ENCODE measurements at regions not wholly inside any gene's neighbourhood (a gene's known extent, or its start where the extent isn't known, plus 50 kb on each side); places are given as distances from the start of the nearest gene placed in this dataset.

GRCh38 chr16:86082418-86083030 lies 183.6 kb downstream of the IRF8 start:
- in situ Hi-C loops (cut with MboI; ENCODE audit: low pct_unique_long_range_greater_than_20kb, low sequenced_read_pairs, unreplicated experiment) = no loop called here
- DNase-seq (ENCODE audit: low spot score) = no peak
- no peak for TF ChIP-seq CTCF (IDR thresholded peaks at IDR 0.05; ENCODE audit: extremely low read depth, insufficient read depth, missing control alignments)

DNA sequence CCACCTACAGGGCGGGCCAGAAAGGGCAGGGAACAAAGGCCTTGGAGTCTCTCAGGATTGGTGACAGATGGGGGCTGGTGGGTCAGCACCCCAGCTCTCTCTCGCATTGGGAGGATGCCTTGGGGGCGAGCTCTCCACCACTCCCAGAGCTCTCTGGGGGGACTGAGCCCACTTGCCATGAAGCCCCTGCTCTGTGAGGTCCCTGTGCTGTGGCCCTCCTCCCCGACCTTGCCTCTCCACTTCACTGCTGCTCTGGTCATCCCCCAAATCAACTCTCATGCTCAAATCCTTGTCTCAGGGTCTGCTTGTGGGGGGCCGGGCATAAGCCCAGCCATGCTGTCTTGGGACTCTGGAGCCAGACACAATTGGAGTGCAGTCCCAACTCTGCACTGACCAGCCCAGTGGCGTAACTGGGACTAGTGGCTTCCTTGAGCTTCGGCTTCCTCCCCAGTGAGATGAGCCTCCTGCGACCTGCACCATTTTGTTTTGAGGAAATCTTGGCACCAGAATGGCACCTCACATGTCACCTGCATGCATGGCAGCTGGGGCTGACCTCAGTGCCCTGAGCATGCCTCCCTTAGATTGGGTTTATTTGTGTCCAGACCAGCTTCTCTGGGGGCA lies 184.5 kb downstream of the IRF8 start:
- in situ Hi-C loops (cut with MboI; ENCODE audit: low pct_unique_long_range_greater_than_20kb, low sequenced_read_pairs, unreplicated experiment) = no loop called here
- TF ChIP-seq CTCF (IDR thresholded peaks at IDR 0.05; ENCODE audit: extremely low read depth, insufficient read depth, missing control alignments) = no peak
- DNase-seq (ENCODE audit: low spot score) = no peak

GRCh38 chr16:86085161-86085611 lies 186.2 kb downstream of the IRF8 start:
- DNase-seq (ENCODE audit: low spot score) = no peak
- in situ Hi-C loops (cut with MboI; ENCODE audit: low pct_unique_long_range_greater_than_20kb, low sequenced_read_pairs, unreplicated experiment) = no loop called here
- no peak for TF ChIP-seq CTCF (IDR thresholded peaks at IDR 0.05; ENCODE audit: extremely low read depth, insufficient read depth, missing control alignments)

DNA sequence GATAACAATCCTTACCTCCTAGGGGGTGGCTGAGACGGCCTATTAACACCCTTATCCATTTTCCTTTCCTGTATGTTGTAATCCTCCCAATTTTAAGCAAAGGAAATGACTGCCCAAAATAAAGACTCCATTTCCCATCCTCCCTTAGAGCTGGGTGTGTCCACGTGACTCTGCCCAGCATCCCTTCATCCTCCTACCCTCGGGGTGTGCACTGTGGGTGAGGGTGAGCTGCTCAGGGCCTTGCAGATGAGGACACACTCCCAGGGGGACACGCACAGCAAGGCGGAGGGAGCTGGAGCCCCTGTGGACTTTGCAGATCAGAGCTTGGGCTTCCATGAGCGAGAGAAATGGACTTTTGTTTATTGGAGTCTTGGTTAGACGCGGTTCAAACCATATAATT lies 186.8 kb downstream of the IRF8 start:
- in situ Hi-C loops (cut with MboI; ENCODE audit: low pct_unique_long_range_greater_than_20kb, low sequenced_read_pairs, unreplicated experiment) = no loop called here
- TF ChIP-seq CTCF (IDR thresholded peaks at IDR 0.05; ENCODE audit: extremely low read depth, insufficient read depth, missing control alignments) = no peak
- no peak for DNase-seq (ENCODE audit: low spot score)

DNA sequence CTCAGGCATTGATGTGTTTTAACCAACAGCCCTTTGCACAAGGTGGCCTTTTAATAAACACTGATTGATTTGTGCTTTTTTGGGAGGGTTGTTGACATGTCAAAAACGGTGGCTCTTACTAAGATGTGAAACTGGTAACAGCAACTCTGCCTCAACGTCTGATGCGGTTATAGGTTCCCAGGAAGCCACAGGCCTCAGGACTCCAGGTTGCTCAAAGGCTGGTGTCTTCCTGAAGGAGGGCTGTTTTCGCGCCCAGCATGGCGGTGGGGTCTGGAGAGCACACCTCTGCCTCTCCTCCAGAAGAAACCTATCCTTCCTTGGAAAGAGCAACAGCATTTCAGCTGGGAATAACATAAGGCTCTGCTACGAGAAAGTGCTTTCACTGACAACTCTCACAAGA lies 187.5 kb downstream of the IRF8 start:
- TF ChIP-seq CTCF (IDR thresholded peaks at IDR 0.05; ENCODE audit: extremely low read depth, insufficient read depth, missing control alignments) = no peak
- no peak for DNase-seq (ENCODE audit: low spot score)
- in situ Hi-C loops (cut with MboI; ENCODE audit: low pct_unique_long_range_greater_than_20kb, low sequenced_read_pairs, unreplicated experiment) = no loop called here

GRCh38 chr16:86087011-86087895 lies 188.3 kb downstream of the IRF8 start:
- in situ Hi-C loops (cut with MboI; ENCODE audit: low pct_unique_long_range_greater_than_20kb, low sequenced_read_pairs, unreplicated experiment) = no loop called here
- TF ChIP-seq CTCF (IDR thresholded peaks at IDR 0.05; ENCODE audit: extremely low read depth, insufficient read depth, missing control alignments) = no peak
- no peak for DNase-seq (ENCODE audit: low spot score)

Measured in GM13977 (cell line).